Left ventricle myocardium inferior (tissue), 1 donor: ENCODE measurements at regions not wholly inside any gene's neighbourhood (a gene's known extent, or its start where the extent isn't known, plus 50 kb on each side); places are given as distances from the start of the nearest gene placed in this dataset.

ENCODE experiments used
- DNase-seq: peaks from one replicate; pipeline ENCODE4 v3.0.0-alpha.2; 2020
- H3K27ac ChIP-seq: fragments of 200-600 bp; replicated peaks from 2 replicates; pipeline ENCODE4 v1.8.0; 2021
- H3K27me3 ChIP-seq: fragments of 200-600 bp; 2 replicates; pipeline ENCODE4 v1.8.0; 2021; ENCODE audit warnings: low read depth
- H3K36me3 ChIP-seq: fragments of 200-600 bp; 2 replicates; pipeline ENCODE4 v1.8.0; 2021
- H3K4me1 ChIP-seq: fragments of 200-600 bp; 2 replicates; pipeline ENCODE4 v1.8.0; 2021
- H3K4me3 ChIP-seq: fragments of 200-600 bp; 2 replicates; pipeline ENCODE4 v1.8.0; 2021; ENCODE audit warnings: mild to moderate bottlenecking, moderate library complexity
- H3K9me3 ChIP-seq: fragments of 200-600 bp; replicated peaks from 2 replicates; pipeline ENCODE4 v1.8.0; 2021
- CTCF ChIP-seq: fragments of 200-600 bp; IDR thresholded peaks from 2 replicates; pipeline ENCODE4 v1.8.0; 2021; ENCODE audit warnings: antibody characterized with exemption, mild to moderate bottlenecking, borderline replicate concordance
- intact Hi-C: fragments of 100-400 bp; cut with micrococcal nuclease; formaldehyde crosslinking; loops from one replicate; pipeline ENCODE4 v1.11.0; 2022
- donor health status: DM: no; HTN: yes; CAD: no; lungs with severe emphysema.

GRCh38 chr2:66699793-66700676, 265.1 kb downstream of the MEIS1 start:
- no peaks in the 10 kb centered on the region for H3K4me1 ChIP-seq
- intact Hi-C loops, result no loop called here
- no peak overlapping the region for H3K27ac ChIP-seq
- no peak for TF ChIP-seq CTCF
- peaks cover 12% of the 10 kb centered on the region for H3K27me3 ChIP-seq
- no peak for DNase-seq
- H3K9me3 ChIP-seq, result no peaks in the 10 kb centered on the region
- H3K36me3 ChIP-seq, result no peaks in the 10 kb centered on the region
- H3K4me3 ChIP-seq, result no peak overlapping the region

GRCh38 chr2:66700677-66701066, 265.7 kb downstream of the MEIS1 start:
- no peaks in the 10 kb centered on the region for H3K9me3 ChIP-seq
- H3K27me3 ChIP-seq, result peaks cover 12% of the 10 kb centered on the region
- H3K36me3 ChIP-seq, result no peaks in the 10 kb centered on the region
- intact Hi-C loops, result no loop called here
- no peak for DNase-seq
- TF ChIP-seq CTCF, result no peak
- no peak overlapping the region for H3K27ac ChIP-seq
- H3K4me3 ChIP-seq, result no peak overlapping the region
- H3K4me1 ChIP-seq, result no peaks in the 10 kb centered on the region

GRCh38 chr2:66701251-66701650, 266.3 kb downstream of the MEIS1 start:
- no peaks in the 10 kb centered on the region for H3K9me3 ChIP-seq
- H3K27me3 ChIP-seq, result peaks cover 12% of the 10 kb centered on the region
- DNase-seq, result no peak
- H3K4me1 ChIP-seq, result no peaks in the 10 kb centered on the region
- intact Hi-C loops, result no loop called here
- H3K27ac ChIP-seq, result no peak overlapping the region
- H3K4me3 ChIP-seq, result no peak overlapping the region
- TF ChIP-seq CTCF, result no peak
- H3K36me3 ChIP-seq, result no peaks in the 10 kb centered on the region

DNA sequence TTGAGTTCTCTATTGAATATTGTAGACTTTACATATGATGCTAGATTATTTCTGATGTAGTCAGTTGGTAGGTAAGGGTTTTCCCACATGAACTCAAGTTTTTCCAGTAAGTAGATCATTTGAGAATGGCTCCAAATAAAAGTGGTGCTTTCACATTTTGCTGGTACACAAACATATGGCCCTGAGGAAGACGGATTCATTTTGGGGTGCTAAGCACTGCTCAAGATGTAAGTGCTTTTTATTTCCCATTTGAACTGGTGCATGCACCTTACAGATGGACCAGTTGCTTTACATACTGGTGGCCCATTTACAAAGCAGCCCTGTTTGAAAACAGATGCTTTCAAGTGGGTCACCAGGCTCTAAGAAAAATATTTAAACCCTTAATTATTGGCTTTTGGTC, 266.7 kb downstream of the MEIS1 start:
- no peaks in the 10 kb centered on the region for H3K9me3 ChIP-seq
- no peak for TF ChIP-seq CTCF
- intact Hi-C loops, result no loop called here
- H3K4me1 ChIP-seq, result no peaks in the 10 kb centered on the region
- H3K27me3 ChIP-seq, result peaks cover 9% of the 10 kb centered on the region
- no peaks in the 10 kb centered on the region for H3K36me3 ChIP-seq
- no peak for DNase-seq
- H3K4me3 ChIP-seq, result no peak overlapping the region
- H3K27ac ChIP-seq, result no peak overlapping the region

- peaks cover 4% of the 10 kb centered on the region for H3K27me3 ChIP-seq
- intact Hi-C loops, result no loop called here
- TF ChIP-seq CTCF, result no peak
- H3K9me3 ChIP-seq, result no peaks in the 10 kb centered on the region
- no peaks in the 10 kb centered on the region for H3K4me1 ChIP-seq
- DNase-seq, result no peak
- no peaks in the 10 kb centered on the region for H3K36me3 ChIP-seq
- no peak overlapping the region for H3K4me3 ChIP-seq
- no peak overlapping the region for H3K27ac ChIP-seq
Observed at GRCh38 chr2:66702301-66702700, 267.4 kb downstream of the MEIS1 start.
